ENCODE measurements at regions not wholly inside any gene's neighbourhood (a gene's known extent, or its start where the extent isn't known, plus 50 kb on each side); places are given as distances from the start of the nearest gene placed in this dataset.

- no peak for TF ChIP-seq POLR2A (IDR thresholded peaks at IDR 0.05)
- TF ChIP-seq, protein P1, sequence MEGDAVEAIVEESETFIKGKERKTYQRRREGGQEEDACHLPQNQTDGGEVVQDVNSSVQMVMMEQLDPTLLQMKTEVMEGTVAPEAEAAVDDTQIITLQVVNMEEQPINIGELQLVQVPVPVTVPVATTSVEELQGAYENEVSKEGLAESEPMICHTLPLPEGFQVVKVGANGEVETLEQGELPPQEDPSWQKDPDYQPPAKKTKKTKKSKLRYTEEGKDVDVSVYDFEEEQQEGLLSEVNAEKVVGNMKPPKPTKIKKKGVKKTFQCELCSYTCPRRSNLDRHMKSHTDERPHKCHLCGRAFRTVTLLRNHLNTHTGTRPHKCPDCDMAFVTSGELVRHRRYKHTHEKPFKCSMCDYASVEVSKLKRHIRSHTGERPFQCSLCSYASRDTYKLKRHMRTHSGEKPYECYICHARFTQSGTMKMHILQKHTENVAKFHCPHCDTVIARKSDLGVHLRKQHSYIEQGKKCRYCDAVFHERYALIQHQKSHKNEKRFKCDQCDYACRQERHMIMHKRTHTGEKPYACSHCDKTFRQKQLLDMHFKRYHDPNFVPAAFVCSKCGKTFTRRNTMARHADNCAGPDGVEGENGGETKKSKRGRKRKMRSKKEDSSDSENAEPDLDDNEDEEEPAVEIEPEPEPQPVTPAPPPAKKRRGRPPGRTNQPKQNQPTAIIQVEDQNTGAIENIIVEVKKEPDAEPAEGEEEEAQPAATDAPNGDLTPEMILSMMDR (IDR thresholded peaks at IDR 0.05): no peak
Measured at GRCh38 chr7:106182904-106183303, 70.8 kb upstream of the SYPL1 start.
